Skin epidermis (tissue), 12 donors: ENCODE measurements at regions not wholly inside any gene's neighbourhood (a gene's known extent, or its start where the extent isn't known, plus 50 kb on each side); places are given as distances from the start of the nearest gene placed in this dataset.
A peak's percentile ranks its signal among the peaks of the same experiment; 100 is the strongest.

ENCODE experiments used
- H3K27ac ChIP-seq, 21 experiments: fragments of 200-600 bp; sonication (generic) in 11 of 21; one replicate each; pipeline ENCODE4 v1.5.0; 2020; ENCODE audit warnings: mild to moderate bottlenecking in 3 of 21, inconsistent platforms in 2 of 21, moderate library complexity in 2 of 21
- H3K4me3 ChIP-seq, 7 experiments: fragments of 200-600 bp; sonication (generic) in 2 of 7; one replicate each; pipeline ENCODE4 v1.5.0; 2020; ENCODE audit warnings: inconsistent platforms in 2 of 7, mild to moderate bottlenecking in 2 of 7, moderate library complexity in 1 of 7

DNA sequence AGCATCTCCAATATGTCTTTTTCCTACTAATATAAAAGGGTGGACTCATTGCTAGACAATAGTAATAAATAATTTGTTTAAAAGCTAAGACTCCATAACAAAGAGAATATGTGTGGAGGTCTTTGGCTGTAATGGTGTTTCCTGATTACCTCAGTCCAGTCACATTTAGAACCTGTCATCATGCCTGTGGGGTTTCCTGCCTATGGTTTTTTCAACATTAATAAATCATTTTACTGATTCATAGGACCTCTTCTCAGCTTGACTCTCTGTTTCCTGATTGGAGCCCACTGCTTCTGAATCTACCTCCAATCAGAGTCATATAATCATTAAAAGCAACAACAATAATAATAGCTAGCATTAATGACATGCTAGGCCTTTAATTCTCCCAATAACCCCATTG is 52.4 kb upstream of the GNAI1 start:
- Histone ChIP-seq H3K27ac (no peak overlapping the region), H3K4me3 (no peak overlapping the region)

DNA sequence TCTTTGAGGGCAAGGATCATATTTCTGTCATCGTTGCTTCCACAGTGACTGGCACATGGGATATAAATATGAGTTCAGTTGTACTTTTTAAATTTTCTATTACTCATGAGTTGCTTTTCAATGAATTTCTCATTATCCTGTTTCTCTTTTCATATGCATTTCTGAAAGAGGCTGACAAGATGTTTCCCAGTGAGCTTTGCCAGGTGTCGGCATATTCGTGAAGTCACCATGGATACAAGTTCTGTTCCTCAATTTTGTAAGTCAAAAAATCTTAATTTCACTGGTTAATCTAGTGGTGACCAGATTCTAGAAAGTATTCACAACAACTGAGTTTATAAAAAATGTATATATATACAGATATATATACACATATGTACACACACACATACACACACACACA is 55.7 kb upstream of the GNAI1 start:
- no peak overlapping the region for H3K4me3 ChIP-seq
- H3K27ac ChIP-seq, result no peak overlapping the region

DNA sequence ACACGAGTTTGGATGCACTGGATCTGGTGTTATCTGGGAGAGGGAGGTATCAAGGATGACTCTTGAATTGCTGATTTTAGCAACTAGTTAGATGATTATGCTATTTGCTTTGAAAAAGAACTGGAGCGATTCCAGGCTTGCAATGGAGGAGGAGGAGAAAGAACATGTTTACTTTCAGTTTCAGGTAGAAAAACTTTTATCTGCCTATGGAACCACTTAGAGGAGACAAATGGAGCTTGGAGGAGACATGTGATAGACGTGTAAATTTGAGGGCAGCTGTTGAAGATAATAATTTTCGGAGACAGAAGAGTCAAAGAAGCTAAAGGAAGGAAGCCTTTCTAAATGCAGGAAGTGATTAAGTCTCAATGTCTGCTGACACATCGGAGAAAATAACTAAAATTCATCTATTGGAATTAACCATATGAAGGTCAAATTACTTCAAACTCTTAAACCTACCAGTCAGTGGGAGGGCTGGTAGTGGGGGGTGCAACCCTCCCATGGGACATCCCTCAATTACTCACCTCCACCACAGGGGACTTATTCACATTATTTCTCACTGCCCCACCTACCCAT is 56.4 kb upstream of the GNAI1 start:
- peak overlapping the region in 6 of 7 experiments; percentile 3 to 29 (median 18) for H3K4me3 ChIP-seq
- H3K27ac ChIP-seq, result peak overlapping the region in 5 of 21 experiments; percentile 2 to 61 (median 25)

DNA sequence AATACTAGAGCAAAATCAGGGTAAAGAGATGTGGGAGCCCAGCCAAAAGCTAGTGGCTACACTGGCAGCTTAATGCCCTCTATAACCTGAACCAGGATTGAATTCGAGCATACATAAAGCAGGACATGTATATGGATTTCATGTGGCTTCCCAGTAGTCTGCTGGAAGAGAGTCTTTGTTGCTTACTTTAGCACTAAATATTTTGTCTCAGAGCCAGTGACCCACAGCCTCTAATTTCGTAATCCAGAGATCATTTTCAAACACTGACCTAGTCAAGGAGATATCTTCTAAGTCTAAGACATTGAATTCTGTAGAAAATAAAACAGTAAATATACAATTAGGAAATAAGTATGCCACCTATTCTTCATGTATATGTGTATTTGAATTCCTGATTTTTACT is 64.2 kb upstream of the GNAI1 start:
- H3K4me3 ChIP-seq, result no peak overlapping the region
- no peak overlapping the region for H3K27ac ChIP-seq

DNA sequence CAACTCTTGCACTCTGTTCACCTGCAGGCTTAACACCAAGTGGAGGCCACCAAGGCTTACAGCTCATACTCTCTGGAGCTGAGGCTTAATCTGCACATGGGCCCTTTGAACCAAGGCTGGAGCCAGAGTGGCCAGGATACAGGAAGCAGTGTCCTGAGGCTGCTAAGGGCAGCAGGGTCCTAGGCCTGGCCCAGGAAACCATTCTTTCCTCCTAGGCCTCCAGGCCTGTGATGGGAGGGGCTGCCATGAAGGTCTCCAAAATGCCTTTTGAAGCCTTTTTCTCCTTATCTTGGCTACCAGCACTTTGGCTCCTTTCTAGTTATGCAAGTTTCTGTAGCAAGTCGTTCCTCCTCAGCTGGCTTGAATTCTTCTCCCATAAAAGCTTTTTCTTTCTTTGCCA is 68.0 kb upstream of the GNAI1 start:
- Histone ChIP-seq H3K4me3 (no peak overlapping the region), H3K27ac (no peak overlapping the region)

DNA sequence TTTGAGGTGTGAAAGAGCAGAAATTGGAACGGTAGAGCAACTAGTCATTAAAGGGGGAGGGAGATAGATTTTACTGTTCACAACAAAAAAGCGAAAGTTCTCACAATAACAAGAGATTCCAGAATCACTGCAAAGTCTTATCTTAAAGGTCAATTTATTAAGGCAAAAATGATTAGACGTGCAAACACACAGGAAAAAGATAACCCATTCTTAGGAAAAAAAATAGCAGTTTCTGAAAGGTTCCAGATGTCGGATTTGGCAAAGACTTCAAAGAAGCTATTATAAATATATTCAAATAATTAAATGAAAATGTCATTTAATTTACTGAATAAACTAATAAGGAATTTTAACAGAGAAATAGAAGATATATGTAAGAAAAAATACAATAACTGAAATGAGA is 70.8 kb upstream of the GNAI1 start:
- no peak overlapping the region for H3K4me3 ChIP-seq
- no peak overlapping the region for H3K27ac ChIP-seq

DNA sequence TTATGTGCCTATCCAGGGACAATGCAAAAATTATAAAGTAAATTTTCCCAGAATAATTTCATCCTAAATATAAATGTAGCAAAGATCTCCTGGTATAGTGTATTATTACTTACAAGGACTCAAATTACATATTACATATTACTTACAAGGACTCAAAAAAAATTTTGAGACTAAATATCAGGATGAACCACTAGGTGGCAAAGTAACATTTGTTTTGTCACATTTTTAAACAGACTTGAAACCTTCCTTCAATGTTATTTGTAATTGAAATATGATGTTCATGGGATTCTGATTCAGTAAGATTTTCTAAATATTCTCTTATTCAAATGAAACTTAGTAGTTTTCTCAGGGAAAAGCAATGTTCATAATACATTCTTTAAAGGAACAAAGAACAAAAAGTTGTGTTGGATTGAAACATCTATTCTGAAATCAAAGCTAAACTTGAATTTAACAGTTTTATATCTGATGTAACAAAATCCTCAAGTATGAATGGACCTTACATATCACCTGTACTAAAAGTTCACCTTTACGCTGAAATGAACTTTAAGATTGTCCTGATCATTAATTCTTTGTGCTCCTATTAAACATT is 74.3 kb upstream of the GNAI1 start:
- no peak overlapping the region for H3K4me3 ChIP-seq

DNA sequence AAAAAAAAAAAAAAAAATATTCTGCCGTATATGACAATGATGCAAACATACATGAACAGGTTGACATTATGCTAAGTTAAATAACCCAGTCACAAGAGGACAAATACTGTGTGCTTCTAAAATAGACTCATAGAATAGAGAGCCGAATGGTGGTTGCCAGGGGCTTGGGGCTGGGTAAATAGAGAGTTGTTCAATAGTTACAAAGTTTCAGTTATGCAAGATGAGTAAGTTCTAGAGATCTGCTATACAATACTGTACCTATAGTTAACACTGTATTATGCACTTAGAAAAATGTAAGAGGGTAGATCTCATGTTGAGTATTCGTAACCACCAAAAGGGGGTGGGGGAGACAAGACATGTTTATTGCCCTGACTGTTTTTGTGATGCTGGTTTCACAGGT is 77.1 kb upstream of the GNAI1 start:
- Histone ChIP-seq H3K27ac (no peak overlapping the region), H3K4me3 (no peak overlapping the region)

More for the DNA sequence above, 74.3 kb upstream of the GNAI1 start:
- no peak overlapping the region for H3K27ac ChIP-seq

DNA sequence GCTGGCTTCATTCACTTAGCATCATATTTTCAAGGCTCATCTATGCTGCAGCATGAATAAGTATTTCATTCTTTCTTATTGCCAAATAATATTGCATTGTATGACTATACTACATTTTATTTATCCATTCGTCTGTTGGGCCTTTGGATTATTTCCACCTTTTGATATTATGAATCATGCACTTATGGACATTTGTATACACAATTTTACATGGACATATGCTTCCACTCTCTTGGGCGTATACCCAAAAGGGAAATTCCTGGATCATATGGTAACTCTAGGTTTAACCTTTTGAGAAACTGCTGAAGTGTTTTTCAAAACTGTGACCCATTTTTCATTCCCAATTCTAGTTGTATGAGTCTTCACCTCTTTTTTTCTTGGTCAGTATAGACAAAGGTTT is 80.3 kb upstream of the GNAI1 start:
- Histone ChIP-seq H3K4me3 (no peak overlapping the region), H3K27ac (no peak overlapping the region)

DNA sequence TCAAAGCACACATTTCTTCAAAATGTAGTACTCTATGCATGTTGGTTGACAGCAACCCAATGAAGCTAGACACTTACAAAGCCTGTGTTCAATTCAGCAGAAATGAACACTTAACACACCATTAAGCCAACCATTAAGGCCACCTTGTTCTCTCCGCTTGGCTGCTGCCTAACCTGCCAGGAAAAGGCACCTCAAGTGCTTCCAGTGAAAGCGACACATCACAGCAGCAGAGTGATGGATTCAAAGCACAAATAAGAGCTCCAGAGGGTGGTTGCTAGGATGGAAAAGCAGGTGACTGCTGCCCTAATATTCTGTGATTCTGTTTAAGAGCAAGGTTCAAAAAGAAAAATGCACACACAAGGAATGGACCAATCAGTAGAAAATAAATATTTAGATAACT is 81.5 kb upstream of the GNAI1 start:
- no peak overlapping the region for H3K4me3 ChIP-seq
- H3K27ac ChIP-seq, result no peak overlapping the region

DNA sequence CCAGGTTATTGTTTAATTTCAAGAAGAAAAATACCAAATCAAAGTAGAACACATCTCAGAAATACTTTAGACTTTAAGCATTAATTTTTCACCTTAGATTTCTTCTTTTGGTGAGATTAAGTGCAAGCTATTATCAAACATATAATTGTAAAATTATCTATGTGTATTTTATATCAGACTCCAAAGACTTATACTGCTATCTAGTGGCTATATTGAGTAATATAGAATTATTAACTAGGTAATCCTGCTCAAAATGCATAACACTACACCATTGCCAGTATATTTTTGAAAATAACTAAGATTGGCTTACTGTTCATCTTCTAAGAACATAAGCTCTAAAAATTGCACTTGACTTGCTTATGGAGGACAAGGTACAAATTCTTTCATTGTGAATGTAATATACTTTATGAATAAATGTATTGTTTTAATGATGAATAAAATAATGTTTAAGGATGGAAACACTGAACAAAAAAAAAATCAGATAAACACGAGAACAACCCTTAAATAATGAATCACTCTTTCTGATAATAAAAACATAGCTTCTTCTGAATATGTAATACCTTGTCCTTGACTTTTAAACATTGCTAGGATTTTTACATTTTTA is 86.7 kb upstream of the GNAI1 start:
- Histone ChIP-seq H3K27ac (no peak overlapping the region), H3K4me3 (no peak overlapping the region)

DNA sequence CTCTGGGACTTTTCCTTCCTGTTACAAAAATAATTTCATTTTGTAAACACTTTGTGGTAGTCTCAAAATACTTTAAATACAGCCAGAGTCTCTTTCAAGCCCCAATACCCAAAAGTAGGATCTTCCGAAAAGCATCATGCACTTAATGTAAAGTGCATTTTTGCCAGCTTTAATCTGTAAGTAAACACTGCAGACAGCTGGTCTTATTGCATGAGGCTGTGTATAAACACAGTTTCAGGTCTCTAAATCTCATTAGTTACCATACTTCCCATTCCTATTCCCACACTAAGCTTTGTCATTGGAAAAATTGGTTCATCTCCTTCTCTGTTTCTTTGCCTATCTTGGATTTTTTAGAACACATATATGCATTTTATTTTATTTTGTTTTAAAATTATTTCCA is 87.6 kb upstream of the GNAI1 start:
- H3K27ac ChIP-seq, result no peak overlapping the region
- no peak overlapping the region for H3K4me3 ChIP-seq

DNA sequence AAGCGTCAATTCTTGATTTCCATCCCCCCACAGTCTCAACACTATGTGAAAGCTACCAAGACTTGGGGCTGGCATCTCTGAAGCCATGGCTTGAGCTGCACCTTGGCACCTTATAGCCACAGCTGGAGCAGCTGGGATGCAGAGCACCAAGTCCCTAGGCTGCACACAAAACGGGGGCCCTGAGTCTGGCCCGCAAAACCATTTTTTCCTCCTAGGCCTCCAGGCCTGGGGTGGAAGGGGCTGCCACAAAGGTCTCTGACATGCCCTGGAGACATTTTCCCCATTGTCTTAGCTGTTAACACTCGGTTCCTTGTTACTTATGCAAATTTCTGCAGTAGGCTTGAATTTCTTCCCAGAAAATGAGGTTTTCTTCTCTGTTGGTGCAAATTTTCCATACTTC is 89.8 kb upstream of the GNAI1 start:
- no peak overlapping the region for H3K27ac ChIP-seq
- H3K4me3 ChIP-seq, result no peak overlapping the region

DNA sequence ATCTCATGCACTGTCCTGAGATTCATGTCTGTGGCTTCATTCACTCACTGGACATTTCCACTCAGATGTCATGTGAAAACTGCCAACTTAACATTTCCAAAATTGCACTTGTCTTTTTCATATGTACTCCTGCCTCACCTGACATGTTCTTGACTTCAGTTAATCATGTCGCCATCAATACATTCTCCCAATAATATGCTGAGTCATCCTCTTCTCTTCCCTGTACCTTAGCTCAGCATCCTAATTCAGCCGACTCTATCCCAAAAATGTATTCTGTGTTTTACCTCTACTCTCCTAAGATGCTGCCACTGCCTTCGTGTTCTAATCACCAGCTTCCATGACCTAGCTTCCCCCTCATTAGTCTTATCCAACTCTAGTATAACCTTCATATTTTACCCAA is 93.9 kb upstream of the GNAI1 start:
- Histone ChIP-seq H3K27ac (no peak overlapping the region), H3K4me3 (no peak overlapping the region)

DNA sequence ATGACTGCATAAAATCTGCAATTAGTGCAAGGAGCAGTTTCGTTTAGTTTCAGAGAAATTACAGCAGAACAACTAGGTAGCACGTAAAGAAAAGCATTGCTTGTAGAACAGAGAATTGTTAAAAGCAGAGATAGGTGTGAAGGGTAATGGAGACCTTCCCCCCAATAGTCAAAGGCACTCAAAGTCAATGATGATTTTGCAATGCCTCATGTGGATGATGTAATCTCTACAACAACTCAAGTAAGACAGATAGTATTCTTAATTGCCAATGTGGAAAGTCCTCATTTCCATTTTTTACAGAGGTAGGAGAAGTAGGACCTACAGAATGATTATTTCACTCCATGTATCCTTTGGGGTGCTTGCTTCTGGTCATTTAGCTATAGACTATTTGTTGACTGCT is 94.3 kb upstream of the GNAI1 start:
- Histone ChIP-seq H3K4me3 (no peak overlapping the region), H3K27ac (no peak overlapping the region)

DNA sequence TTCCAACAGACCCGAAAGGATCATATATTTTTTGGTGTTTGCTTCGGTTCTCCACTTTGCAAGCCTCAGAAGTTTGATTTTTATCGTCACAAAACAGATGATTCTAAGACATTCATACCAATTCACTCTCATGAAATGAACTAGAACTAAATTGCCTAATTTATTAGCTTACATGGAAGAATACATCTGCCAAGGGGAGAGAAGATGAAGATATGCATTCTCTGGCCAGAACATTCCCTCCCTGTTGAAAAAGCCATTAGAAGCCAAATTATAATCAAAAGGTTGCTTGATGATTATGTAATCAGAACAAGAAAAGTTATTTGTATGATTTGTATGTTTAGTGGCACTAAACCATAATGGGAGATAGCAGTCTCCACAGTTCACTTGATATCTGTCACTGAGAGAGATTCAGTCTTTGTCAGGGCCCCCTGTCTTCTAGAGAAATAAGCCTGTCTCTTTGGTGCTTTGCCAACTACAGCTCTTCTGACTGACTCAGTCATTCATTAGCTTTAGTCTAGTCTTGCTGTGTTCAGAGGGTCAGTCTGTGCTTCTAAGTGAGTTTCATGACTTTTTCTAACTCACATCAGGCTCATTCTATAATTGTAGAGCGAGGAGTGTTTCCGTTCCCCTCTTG is 95.3 kb upstream of the GNAI1 start:
- Histone ChIP-seq H3K4me3 (no peak overlapping the region), H3K27ac (no peak overlapping the region)

DNA sequence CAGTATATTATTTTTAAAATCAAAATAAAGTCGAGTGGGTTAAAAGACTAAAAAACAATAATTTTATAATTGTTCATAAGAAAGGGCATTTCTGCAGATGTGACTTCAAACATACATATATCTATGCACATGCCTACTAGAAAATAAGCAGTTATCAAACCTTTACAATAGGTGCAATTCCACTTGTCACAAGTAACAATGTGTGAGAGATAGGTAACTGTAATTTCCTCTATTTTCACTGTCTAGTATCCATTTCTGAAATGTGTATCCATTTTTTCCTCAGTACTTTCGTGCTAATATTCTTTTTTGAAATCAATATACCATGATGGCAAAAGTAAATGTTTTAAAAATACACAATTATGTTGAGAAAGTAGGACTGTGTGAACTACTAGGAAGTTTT is 96.9 kb upstream of the GNAI1 start:
- H3K4me3 ChIP-seq, result no peak overlapping the region
- no peak overlapping the region for H3K27ac ChIP-seq

DNA sequence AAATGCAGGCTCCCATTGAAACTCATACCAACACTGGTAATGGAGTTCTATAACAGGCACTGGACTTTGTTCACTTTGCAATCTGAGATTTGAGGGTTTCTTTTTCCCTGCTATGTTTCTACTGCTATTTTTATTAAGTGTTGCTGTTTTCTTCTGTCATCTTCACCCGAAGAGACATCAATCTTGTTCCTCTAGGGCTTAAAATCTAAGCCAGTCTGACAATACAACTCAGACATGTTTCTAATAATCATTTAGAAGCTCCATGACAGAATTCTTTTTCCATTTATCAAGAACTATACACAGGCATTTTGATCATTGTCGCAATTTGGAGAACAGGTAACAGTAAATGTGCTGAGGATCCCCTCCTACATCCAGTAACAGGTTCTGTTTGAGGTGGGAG is 98.5 kb upstream of the GNAI1 start:
- Histone ChIP-seq H3K27ac (no peak overlapping the region), H3K4me3 (no peak overlapping the region)

DNA sequence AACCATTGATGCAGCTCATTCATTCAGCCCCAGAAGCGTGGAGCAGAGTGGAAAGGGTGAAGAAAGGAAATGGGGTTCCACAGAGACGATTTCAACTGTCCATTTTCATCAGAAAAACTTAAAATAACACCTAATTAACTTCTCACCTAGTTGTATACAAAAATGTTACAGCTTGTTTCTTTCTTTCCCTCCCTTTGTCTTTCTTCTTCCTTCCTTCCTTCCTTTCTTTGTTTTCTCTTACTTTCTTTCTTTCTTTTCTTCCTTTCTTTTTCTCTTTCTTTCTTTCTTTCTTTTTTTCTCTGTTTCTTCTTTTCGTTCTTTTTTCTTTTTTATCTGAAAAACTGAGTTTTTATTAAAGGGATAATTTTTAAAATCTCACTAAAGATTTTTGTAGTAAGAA is 105.9 kb upstream of the GNAI1 start:
- H3K27ac ChIP-seq, result no peak overlapping the region
- H3K4me3 ChIP-seq, result no peak overlapping the region

DNA sequence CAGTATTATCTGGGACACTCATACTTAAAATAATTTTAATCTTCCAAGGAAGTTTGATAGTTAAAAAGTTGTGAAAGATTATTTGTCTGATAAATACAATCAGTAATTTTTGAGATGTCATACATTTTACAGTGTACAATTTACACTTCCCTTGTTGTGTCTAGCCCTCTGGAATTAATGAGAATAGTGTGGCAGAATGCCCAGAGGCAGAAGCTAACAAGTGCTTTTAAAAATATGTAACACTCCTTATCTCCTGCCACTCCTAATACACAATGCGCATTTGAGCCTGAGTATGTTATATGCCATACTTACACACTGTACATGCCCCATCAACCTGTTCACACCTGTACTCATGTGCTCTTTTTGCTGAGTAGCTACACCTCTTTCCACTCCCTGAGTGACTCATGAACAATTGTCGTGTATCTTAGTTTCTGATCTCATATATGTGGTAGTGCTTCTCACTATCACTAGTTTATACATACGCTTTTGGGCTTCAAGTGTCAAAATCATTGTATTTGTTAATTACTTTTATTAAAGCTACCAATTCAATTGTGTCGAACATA is 106.9 kb upstream of the GNAI1 start:
- no peak overlapping the region for H3K27ac ChIP-seq
- H3K4me3 ChIP-seq, result no peak overlapping the region

DNA sequence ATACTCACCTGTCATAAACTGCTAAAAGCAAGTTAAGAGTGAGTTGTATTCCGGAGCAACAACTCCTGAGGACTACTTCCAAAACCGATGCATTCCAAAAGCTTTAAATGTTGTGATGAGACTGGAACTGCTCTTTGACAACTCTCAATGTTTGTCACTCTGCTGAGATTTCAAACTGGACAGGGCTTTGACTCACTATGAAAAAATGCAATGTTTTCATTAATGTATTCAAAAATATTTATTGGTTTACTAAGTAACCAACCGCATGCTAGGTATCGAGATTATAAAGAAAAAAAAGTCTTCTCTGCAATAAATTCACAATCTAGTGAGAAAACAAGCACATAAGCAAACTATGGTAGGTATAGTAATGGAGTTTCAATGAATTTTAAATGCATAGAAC is 107.9 kb upstream of the GNAI1 start:
- H3K4me3 ChIP-seq, result no peak overlapping the region
- H3K27ac ChIP-seq, result no peak overlapping the region
